H1 (cell line): ENCODE measurements at regions not wholly inside any gene's neighbourhood (a gene's known extent, or its start where the extent isn't known, plus 50 kb on each side); places are given as distances from the start of the nearest gene placed in this dataset.

Experiments
- CTCF ChIP-seq, 3 experiments: IDR thresholded peaks; 1 replicate in 2 of 3; 2 replicates in 1 of 3; pipeline versions ENCODE4 v1.5.1 to v1.6.1; 2011; ENCODE audit warnings: low read length in 3 of 3, mild to moderate bottlenecking in 3 of 3, inconsistent platforms in 2 of 3, low read depth in 1 of 3, moderate library complexity in 1 of 3; ENCODE audit not compliant: insufficient read depth in 1 of 3; ENCODE audit errors: control extremely low read depth in 1 of 3
- KDM5A ChIP-seq: fragments of 200-600 bp; IDR thresholded peaks from 2 replicates; pipeline ENCODE4 v1.7.1; 2012; ENCODE audit warnings: mild to moderate bottlenecking, low read length, inconsistent platforms, mixed read lengths
- RBBP5 ChIP-seq: IDR thresholded peaks from 2 replicates; pipeline ENCODE4 v1.7.1; 2012; ENCODE audit warnings: low read depth, mild to moderate bottlenecking, inconsistent platforms, low read length, moderate library complexity, borderline replicate concordance

GRCh38 chr11:56808326-56808725, 59.8 kb upstream of the OR9G4 start (continued):
- TF ChIP-seq CTCF (IDR thresholded peaks at IDR 0.05; ENCODE audit: control extremely low read depth in 1 of 3, insufficient read depth in 1 of 3, low read depth in 1 of 3, low read length in 3 of 3) (no peak), KDM5A (no peak), RBBP5 (no peak)
